OCI-LY1 (cell line): ENCODE measurements at regions not wholly inside any gene's neighbourhood (a gene's known extent, or its start where the extent isn't known, plus 50 kb on each side); places are given as distances from the start of the nearest gene placed in this dataset.

Source experiments
- EZH2 ChIP-seq: fragments of 200-600 bp; sonication (generic), shearing (Covaris generic); IDR thresholded peaks from 2 replicates; pipeline ENCODE4 v1.8.0; 2017; ENCODE audit warnings: borderline replicate concordance, mixed run types, mild to moderate bottlenecking, antibody characterized with exemption, low read length, moderate library complexity, mixed read lengths
- TF ChIP-seq, protein P1 (sequence below): fragments of 200-600 bp; sonication (generic), shearing (Covaris generic); IDR thresholded peaks from 2 replicates; pipeline ENCODE4 v1.5.1; 2017; ENCODE audit warnings: mild to moderate bottlenecking, antibody characterized with exemption, low read length, moderate library complexity, mixed read lengths

DNA sequence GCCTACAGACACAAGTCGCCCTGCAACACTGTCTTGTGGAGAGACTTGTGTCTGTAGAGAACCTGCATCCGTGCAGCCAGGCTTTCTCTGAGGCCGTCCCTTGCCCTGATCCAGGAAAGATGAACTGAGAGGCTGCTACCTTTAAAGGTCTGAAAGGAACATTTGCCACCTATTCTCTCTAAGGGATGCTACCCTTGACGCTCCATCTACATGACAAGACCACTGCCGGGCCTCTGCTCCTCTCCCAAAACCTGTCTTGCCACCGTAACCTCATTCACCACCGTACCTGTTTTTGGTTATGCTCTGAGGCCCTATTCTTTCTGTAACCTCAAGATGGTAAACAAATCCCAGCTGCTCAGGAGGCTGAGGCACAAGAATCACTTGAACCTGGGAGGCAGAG lies 73.9 kb downstream of the FOXF2 start:
- TF ChIP-seq, protein P1, sequence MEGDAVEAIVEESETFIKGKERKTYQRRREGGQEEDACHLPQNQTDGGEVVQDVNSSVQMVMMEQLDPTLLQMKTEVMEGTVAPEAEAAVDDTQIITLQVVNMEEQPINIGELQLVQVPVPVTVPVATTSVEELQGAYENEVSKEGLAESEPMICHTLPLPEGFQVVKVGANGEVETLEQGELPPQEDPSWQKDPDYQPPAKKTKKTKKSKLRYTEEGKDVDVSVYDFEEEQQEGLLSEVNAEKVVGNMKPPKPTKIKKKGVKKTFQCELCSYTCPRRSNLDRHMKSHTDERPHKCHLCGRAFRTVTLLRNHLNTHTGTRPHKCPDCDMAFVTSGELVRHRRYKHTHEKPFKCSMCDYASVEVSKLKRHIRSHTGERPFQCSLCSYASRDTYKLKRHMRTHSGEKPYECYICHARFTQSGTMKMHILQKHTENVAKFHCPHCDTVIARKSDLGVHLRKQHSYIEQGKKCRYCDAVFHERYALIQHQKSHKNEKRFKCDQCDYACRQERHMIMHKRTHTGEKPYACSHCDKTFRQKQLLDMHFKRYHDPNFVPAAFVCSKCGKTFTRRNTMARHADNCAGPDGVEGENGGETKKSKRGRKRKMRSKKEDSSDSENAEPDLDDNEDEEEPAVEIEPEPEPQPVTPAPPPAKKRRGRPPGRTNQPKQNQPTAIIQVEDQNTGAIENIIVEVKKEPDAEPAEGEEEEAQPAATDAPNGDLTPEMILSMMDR: no peak
- TF ChIP-seq EZH2: no peak
